Activated T-helper 2 cell treated with anti-CD3 and anti-CD28 coated beads, Interferon-gamma antibody, Interleukin-2, Interleukin-4, amounts not matched to agents 10 μg/mL and 5 μg/mL and 100 μg/mL, durations not matched to agents 14 hours and 24 hours and 36 hours (primary cell): ENCODE measurements at regions not wholly inside any gene's neighbourhood (a gene's known extent, or its start where the extent isn't known, plus 50 kb on each side); places are given as distances from the start of the nearest gene placed in this dataset.

Source experiments
- DNase-seq: peaks from one replicate; pipeline ENCODE4 v3.0.0; 2021; ENCODE audit warnings: low spot score
- H3K27ac Mint-ChIP-seq: one replicate; pipeline ENCODE4 v1.8.0; 2021; ENCODE audit warnings: mixed read lengths
- H3K27me3 Mint-ChIP-seq: one replicate; pipeline ENCODE4 v1.8.0; 2021; ENCODE audit warnings: low read depth, mixed read lengths
- H3K36me3 Mint-ChIP-seq: one replicate; pipeline ENCODE4 v1.8.0; 2021; ENCODE audit warnings: low read depth, mixed read lengths
- H3K4me1 Mint-ChIP-seq: one replicate; pipeline ENCODE4 v1.8.0; 2021; ENCODE audit warnings: low read depth, mixed read lengths
- H3K4me3 Mint-ChIP-seq: one replicate; pipeline ENCODE4 v1.8.0; 2021; ENCODE audit warnings: low read depth, mild to moderate bottlenecking, moderate library complexity, mixed read lengths
- H3K9me3 Mint-ChIP-seq: one replicate; pipeline ENCODE4 v1.8.0; 2021; ENCODE audit warnings: mixed read lengths
- intact Hi-C: fragments of 100-400 bp; cut with micrococcal nuclease; formaldehyde crosslinking; loops from one replicate; pipeline ENCODE4 v1.15.1; 2023

DNA sequence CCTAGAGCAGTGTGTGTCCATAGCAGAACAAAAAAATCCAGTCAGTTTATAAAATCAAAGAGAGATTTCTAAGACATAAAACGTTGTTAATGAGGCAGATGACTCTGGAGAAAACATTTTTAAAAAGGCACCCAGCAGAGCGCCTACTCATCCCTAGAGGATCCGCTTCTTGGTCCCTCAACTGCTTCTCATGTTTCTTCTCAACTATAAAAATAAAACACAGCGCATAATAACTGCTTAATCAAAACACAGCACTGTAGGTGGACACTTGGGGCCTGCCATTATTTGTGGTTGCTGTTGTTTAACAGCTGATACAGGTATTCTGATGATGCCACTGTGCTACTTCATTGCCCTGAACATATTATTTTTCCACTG, 347.9 kb downstream of the FGF9 start:
- no peak for DNase-seq
- Mint-ChIP-seq H3K27ac (no peak overlapping the region), H3K4me1 (peaks cover 4% of the 10 kb centered on the region), H3K36me3 (no peaks in the 10 kb centered on the region), H3K4me3 (no peak overlapping the region), H3K9me3 (no peaks in the 10 kb centered on the region), H3K27me3 (no peaks in the 10 kb centered on the region)
- intact Hi-C loops = loop anchor here (2.0 to 10.0 kb wide), 3 partner anchors 58 to 344 kb away; partner anchors contain the start of gene FGF9

DNA sequence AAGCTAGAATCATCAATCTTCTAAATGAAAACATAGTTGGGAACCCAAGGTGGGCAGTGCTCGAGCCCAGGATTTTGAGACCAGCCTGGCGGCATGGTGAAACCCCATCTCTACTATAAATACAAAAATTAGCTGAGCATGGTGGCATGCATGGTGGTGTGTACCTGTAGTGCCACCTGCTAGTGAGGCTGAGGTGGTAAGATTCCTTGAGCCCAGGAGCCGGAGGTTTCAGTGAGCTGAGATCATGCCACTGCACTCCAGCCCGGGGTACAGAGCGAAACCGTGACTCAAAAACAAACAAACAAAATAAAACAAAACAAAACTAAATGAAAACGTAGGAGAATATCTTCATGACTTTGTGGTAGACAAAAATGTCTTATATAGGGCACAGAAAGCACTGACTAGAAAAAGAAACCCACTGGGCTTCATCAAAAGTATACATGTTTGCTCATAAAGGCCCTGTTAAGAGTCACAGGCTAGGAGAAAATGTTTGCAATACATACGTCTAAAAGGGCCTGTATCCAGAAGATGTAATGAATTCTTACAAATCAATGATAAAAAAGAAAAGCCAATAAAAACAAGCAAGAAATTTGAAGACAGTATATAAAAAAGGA, 353.6 kb downstream of the FGF9 start:
- H3K36me3 Mint-ChIP-seq = no peaks in the 10 kb centered on the region
- no peaks in the 10 kb centered on the region for H3K27me3 Mint-ChIP-seq
- no peak for DNase-seq
- H3K27ac Mint-ChIP-seq = no peak overlapping the region
- H3K9me3 Mint-ChIP-seq = no peaks in the 10 kb centered on the region
- H3K4me3 Mint-ChIP-seq = no peak overlapping the region
- intact Hi-C loops = no loop called here
- no peaks in the 10 kb centered on the region for H3K4me1 Mint-ChIP-seq

DNA sequence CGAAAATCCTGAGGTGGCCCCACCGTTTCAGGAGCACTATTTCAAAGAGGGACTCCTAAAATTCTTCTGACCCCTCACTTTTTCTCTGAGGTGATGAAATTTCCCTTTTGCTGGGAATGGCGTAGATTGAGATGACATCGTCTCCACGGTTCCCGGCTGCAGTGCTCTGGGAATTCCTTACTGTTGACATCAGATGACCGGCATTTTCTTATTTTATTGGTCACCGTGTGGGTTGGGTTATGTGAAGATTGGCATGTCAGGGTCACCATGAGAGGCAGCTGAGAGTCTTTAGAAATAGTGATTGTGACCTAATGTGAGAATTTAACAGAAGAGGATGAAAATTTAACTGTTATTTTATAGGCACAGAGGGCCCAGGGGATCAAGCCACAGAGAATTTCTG, 356.7 kb downstream of the FGF9 start:
- no peaks in the 10 kb centered on the region for H3K9me3 Mint-ChIP-seq
- no peak overlapping the region for H3K27ac Mint-ChIP-seq
- no peaks in the 10 kb centered on the region for H3K36me3 Mint-ChIP-seq
- no peaks in the 10 kb centered on the region for H3K27me3 Mint-ChIP-seq
- no peaks in the 10 kb centered on the region for H3K4me1 Mint-ChIP-seq
- H3K4me3 Mint-ChIP-seq = no peak overlapping the region
- intact Hi-C loops = no loop called here
- no peak for DNase-seq

DNA sequence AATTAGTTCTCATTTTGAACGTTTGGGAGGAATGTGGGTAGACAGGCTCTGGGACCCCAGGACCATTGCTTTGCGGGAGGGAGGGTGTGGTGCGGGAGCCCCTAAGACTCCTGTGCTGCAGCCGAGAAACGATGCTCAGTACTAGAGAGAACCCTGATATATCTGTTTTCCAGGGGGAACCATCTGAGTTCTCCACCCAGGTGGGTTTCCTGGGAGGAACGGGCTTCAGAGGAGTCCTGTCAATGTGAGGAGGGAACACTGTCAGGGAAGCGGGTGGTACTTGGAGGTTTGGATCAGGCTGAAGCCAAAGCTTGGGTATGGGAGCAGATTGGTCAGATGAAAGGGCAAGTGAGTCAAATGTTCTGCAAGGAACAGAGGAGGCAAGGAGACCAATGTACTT, 358.0 kb downstream of the FGF9 start:
- H3K4me3 Mint-ChIP-seq = no peak overlapping the region

DNA sequence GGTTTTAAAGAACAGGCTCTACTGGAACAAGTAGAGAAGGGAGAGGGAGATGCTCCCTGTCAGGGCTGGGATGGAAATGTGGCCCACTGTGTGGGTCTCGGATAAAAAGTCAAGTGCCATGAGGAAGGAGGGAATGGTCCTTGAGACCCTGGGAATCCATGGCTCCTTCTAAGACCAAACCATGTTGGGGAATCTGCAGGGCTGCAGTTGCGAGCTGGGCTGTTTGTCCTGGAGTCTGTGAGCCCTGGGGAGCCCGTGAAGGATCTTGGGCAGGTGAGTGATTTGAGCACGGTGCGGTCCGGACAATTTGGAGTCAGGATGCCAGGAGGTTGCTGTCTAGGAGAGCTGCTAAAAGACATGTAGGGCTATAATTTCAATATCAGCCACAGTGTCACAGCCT, 359.4 kb downstream of the FGF9 start:
- intact Hi-C loops = no loop called here
- Mint-ChIP-seq H3K9me3 (no peaks in the 10 kb centered on the region), H3K36me3 (no peaks in the 10 kb centered on the region), H3K27me3 (no peaks in the 10 kb centered on the region), H3K4me1 (no peaks in the 10 kb centered on the region), H3K27ac (no peak overlapping the region), H3K4me3 (no peak overlapping the region)
- no peak for DNase-seq

More for the DNA sequence above, 358.0 kb downstream of the FGF9 start:
- H3K9me3 Mint-ChIP-seq = no peaks in the 10 kb centered on the region
- no peak for DNase-seq
- no peaks in the 10 kb centered on the region for H3K4me1 Mint-ChIP-seq
- H3K27ac Mint-ChIP-seq = no peak overlapping the region
- H3K36me3 Mint-ChIP-seq = no peaks in the 10 kb centered on the region
- intact Hi-C loops = no loop called here
- H3K27me3 Mint-ChIP-seq = no peaks in the 10 kb centered on the region

DNA sequence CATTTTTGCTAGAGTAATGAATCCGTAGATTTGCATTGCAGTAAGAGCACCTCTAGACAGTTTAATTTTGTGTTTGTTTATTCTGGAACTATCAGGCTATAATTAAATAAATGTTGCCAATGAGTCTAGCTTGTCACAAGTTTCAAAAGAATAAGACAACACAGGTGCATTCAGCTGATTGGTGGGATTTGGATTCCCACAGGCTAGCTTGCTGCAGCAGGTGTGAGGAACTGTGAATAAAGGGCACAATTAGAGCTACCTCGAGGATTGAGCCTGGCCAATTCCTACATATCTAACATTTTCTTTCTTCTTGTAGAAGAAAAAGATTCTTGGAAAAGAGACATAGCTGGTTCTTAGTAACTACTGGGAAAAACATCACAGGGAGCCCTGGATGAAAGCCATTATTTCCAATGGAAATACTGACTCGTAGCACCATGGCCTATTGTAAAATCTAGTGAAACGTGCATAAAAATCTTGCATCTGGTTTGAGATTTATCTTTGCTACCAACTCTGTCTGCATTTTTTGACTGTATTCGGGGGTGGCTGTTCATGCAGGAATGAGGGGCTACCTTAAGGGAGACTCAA, 360.9 kb downstream of the FGF9 start:
- Mint-ChIP-seq H3K9me3 (no peaks in the 10 kb centered on the region), H3K4me1 (no peaks in the 10 kb centered on the region), H3K4me3 (no peak overlapping the region), H3K27ac (no peak overlapping the region), H3K27me3 (no peaks in the 10 kb centered on the region), H3K36me3 (no peaks in the 10 kb centered on the region)
- intact Hi-C loops = no loop called here
- no peak for DNase-seq

DNA sequence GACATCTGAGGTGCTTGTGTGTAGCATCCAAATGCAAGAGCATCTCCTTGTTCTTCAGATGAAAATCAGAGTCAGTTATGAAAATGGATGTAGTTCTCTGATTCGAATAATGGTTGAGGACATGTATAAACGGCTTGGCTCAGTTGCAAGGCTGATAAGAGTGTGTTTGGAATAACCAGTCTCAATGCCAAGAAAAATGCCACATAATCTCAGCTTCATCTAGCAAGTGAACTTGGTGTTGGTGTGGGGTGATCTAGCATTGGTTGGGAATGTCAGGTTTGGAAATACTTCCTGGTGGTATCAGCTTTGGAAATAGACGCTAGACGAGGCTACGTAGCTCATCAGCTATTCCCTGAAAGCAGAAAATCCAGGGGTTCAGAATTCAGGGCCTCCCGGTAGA, 362.0 kb downstream of the FGF9 start:
- no peaks in the 10 kb centered on the region for H3K36me3 Mint-ChIP-seq
- no peak overlapping the region for H3K4me3 Mint-ChIP-seq
- intact Hi-C loops = no loop called here
- no peak overlapping the region for H3K27ac Mint-ChIP-seq
- H3K4me1 Mint-ChIP-seq = no peaks in the 10 kb centered on the region
- no peaks in the 10 kb centered on the region for H3K27me3 Mint-ChIP-seq
- no peaks in the 10 kb centered on the region for H3K9me3 Mint-ChIP-seq
- no peak for DNase-seq

DNA sequence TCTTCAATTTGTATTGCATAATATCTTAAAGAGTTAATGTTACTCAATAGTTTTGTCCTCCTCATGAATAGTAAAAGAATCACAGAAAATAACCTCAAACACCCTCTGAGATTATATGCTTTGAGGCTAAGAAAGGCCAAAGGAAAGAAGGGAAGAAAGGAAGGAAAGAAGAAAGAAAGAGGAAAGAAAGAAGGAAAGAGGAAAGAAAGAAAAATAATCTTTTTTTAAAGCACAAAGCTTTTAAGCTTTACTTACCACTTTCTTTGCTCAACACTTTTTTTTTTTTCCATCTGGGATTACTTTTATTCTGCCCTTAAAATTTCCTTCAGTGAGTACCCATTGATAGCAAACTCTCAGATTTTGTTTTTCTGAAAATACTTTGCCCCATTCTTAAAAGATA, 369.1 kb downstream of the FGF9 start:
- H3K4me3 Mint-ChIP-seq = no peak overlapping the region
- no peak overlapping the region for H3K27ac Mint-ChIP-seq
- H3K36me3 Mint-ChIP-seq = no peaks in the 10 kb centered on the region
- H3K4me1 Mint-ChIP-seq = peaks cover 10% of the 10 kb centered on the region
- H3K27me3 Mint-ChIP-seq = no peaks in the 10 kb centered on the region
- no peak for DNase-seq
- intact Hi-C loops = no loop called here
- H3K9me3 Mint-ChIP-seq = no peaks in the 10 kb centered on the region

DNA sequence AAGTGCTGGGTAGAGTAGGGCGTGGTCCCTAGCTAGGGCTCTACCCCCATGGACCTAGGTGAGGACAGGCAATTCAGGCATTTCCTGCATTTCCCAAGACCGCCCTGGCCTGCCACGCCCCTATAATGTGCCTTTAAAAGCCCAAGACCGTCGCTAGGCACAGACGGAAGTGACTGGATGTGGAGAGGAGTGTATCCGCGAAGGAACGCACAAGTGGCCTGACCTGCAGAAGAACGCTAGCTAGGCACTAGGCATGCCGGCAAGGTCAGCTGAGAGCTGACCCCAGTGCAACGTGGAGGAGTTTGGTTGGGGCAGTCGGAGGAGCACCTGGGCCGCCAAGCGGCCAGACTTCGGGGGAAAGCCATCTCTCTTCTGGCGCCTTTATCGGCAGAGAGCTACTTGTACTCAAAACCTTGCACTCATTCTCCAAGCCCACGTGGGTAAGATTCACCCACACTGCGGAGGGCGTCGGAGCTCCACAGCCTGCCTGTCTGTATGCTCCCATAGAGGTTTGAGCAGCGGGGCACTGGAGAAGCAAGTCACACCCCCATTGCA, 370.0 kb downstream of the FGF9 start:
- no peak for DNase-seq
- Mint-ChIP-seq H3K27me3 (no peaks in the 10 kb centered on the region), H3K36me3 (no peaks in the 10 kb centered on the region), H3K27ac (no peak overlapping the region), H3K4me3 (peak overlapping the region; percentile 82), H3K4me1 (peaks cover 10% of the 10 kb centered on the region), H3K9me3 (no peaks in the 10 kb centered on the region)
- intact Hi-C loops = no loop called here

DNA sequence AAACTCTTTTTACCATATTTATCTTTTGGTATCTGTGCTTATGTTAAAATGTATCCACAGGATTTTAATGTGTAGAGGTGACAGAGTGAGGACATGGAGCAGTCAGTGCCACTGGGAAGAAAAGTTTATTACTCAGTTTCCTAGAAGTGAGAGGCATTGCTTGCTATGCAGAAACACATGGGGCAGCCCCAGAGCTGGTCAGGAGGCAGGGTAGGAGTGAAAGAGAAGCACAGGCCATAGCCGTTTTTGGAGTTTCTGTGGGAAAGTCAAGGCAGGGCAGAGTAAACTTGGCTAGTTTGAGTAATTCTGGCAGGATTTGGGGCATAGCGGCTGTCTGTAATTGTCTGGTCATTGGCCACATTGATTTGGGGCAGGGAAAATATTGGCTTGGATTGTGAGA, 370.9 kb downstream of the FGF9 start:
- H3K4me3 Mint-ChIP-seq = peak overlapping the region; percentile 82
- H3K27me3 Mint-ChIP-seq = no peaks in the 10 kb centered on the region
- intact Hi-C loops = no loop called here
- peak overlapping the region; percentile 1 for H3K27ac Mint-ChIP-seq
- DNase-seq = no peak
- H3K36me3 Mint-ChIP-seq = no peaks in the 10 kb centered on the region
- H3K9me3 Mint-ChIP-seq = no peaks in the 10 kb centered on the region
- H3K4me1 Mint-ChIP-seq = peaks cover 10% of the 10 kb centered on the region

DNA sequence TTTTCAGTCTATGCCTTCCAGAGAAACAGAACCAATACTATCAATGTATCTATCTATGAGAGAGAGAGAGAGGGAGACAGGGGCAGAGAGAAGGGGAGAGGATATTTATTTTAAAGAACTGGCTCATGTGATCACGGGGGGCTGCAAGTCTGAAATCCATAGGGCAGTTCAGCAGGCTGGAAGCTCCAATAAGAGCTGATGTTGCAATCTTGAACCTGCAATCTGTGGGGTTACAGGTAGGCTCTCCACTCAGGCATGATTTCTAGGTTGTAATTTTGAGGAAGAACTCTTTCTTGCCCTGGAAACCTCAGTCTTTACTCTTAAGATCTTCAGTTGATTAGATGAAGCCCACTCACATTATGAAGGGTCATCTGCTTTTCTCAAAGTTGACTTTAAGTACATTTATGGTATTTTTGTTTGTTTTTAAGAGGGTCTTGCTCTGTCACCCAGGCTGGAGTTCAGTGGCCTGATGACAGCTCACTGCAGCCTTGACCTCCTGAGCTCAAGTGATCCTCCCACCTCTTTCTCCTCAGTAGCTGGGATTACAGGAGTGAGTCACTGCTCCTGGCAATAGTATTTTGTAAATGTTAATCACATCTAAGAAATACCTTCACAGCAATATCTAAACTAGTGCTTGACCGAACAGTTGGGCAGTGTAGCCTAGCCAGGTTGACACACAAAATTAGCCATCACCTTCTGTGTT, 376.4 kb downstream of the FGF9 start:
- intact Hi-C loops = no loop called here
- H3K27ac Mint-ChIP-seq = no peak overlapping the region
- no peak for DNase-seq
- no peaks in the 10 kb centered on the region for H3K36me3 Mint-ChIP-seq
- peaks cover 1% of the 10 kb centered on the region for H3K9me3 Mint-ChIP-seq
- no peaks in the 10 kb centered on the region for H3K27me3 Mint-ChIP-seq
- no peak overlapping the region for H3K4me3 Mint-ChIP-seq
- peaks cover 18% of the 10 kb centered on the region for H3K4me1 Mint-ChIP-seq

DNA sequence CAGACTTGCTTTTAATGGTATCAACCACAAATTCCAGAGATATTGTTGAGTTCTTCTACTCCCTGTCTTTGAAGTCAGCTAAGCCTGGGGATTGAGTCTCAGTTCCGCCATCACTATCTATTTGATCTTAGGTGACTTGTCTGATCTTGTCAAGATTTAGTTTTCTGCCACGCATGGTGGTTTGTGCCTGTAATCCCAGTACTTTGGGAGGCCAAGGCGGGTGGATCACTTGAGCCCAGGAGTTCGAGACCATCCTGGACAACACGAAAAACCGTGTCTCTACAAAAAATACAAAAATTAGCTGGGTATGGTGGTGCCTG, 376.9 kb downstream of the FGF9 start:
- H3K9me3 Mint-ChIP-seq = peaks cover 3% of the 10 kb centered on the region

DNA sequence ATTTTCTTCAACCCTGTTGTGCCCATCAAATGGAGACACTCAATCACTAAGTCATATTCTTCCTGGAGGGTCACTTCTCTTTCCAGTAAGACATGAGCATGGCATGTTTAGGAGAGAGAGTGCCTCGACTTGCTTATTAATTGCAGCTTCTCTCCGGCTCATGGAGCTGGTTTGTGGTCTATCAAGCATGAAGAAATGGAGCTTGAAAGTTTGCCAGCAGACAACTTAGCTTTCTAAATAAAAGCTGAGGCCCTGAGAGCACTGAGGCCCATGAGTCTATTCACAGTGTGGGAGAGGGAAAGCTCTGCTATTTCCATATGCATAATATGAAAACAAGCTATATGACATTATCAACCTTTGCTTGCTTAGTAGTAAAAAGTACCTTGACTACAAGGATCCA, 378.5 kb downstream of the FGF9 start:
- no peak for DNase-seq
- H3K27me3 Mint-ChIP-seq = no peaks in the 10 kb centered on the region
- intact Hi-C loops = no loop called here
- H3K27ac Mint-ChIP-seq = no peak overlapping the region
- peaks cover 15% of the 10 kb centered on the region for H3K4me1 Mint-ChIP-seq
- no peak overlapping the region for H3K4me3 Mint-ChIP-seq
- peaks cover 3% of the 10 kb centered on the region for H3K9me3 Mint-ChIP-seq
- H3K36me3 Mint-ChIP-seq = no peaks in the 10 kb centered on the region

More for the DNA sequence above, 376.9 kb downstream of the FGF9 start:
- DNase-seq = no peak
- no peaks in the 10 kb centered on the region for H3K36me3 Mint-ChIP-seq
- H3K4me3 Mint-ChIP-seq = no peak overlapping the region
- intact Hi-C loops = no loop called here
- peaks cover 18% of the 10 kb centered on the region for H3K4me1 Mint-ChIP-seq
- no peaks in the 10 kb centered on the region for H3K27me3 Mint-ChIP-seq
- H3K27ac Mint-ChIP-seq = no peak overlapping the region
